ENCODE measurements at regions not wholly inside any gene's neighbourhood (a gene's known extent, or its start where the extent isn't known, plus 50 kb on each side); places are given as distances from the start of the nearest gene placed in this dataset.

DNA sequence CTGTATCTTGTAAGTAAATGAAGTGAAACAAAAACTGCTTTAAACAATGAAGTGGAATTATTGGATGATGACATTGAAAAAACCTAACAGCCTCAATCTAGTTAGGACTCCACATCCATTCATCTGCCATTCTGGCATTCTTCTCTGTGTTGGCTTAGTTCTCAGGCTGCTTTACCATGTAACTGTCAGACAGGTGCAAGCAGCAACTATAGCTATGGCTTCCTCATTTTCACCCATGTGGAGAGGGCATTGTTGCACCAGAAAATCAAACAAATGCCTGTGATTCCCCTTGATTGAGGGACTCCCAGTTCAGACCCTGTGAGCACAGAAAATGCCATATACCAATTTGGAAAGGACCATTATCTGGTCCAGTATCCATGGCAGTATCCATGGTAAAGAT lies 129.5 kb upstream of the NYAP2 start:
- Histone ChIP-seq H4K20me1 (ENCODE audit: insufficient read depth, low read length) (no peaks in the 10 kb centered on the region), H3K4me1 (ENCODE audit: insufficient read depth, low read length, severe bottlenecking) (no peaks in the 10 kb centered on the region), H2AFZ (ENCODE audit: low read length) (no peak overlapping the region), H3K79me2 (ENCODE audit: insufficient read depth, low read length) (no peaks in the 10 kb centered on the region), H3F3A (ENCODE audit: insufficient read depth, low read length) (no peaks in the 10 kb centered on the region), H3K4me3 (ENCODE audit: low read depth, low read length, poor library complexity, severe bottlenecking) (no peak overlapping the region), H3K9me2 (ENCODE audit: low read depth, low read length) (no peaks in the 10 kb centered on the region), H3K9ac (ENCODE audit: low read length) (no peak overlapping the region), H3K36me3 (ENCODE audit: insufficient read depth, low read length) (no peaks in the 10 kb centered on the region), H3K27me3 (ENCODE audit: insufficient read depth, low read length) (no peaks in the 10 kb centered on the region), H3K27ac (ENCODE audit: low read depth, low read length, poor library complexity, severe bottlenecking) (no peak overlapping the region), H3K4me2 (ENCODE audit: low read length) (no peak overlapping the region), H3K9me3 (ENCODE audit: low read length) (no peaks in the 10 kb centered on the region)
- TF ChIP-seq, protein P1, sequence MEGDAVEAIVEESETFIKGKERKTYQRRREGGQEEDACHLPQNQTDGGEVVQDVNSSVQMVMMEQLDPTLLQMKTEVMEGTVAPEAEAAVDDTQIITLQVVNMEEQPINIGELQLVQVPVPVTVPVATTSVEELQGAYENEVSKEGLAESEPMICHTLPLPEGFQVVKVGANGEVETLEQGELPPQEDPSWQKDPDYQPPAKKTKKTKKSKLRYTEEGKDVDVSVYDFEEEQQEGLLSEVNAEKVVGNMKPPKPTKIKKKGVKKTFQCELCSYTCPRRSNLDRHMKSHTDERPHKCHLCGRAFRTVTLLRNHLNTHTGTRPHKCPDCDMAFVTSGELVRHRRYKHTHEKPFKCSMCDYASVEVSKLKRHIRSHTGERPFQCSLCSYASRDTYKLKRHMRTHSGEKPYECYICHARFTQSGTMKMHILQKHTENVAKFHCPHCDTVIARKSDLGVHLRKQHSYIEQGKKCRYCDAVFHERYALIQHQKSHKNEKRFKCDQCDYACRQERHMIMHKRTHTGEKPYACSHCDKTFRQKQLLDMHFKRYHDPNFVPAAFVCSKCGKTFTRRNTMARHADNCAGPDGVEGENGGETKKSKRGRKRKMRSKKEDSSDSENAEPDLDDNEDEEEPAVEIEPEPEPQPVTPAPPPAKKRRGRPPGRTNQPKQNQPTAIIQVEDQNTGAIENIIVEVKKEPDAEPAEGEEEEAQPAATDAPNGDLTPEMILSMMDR (IDR thresholded peaks at IDR 0.05; ENCODE audit: low read length) = no peak
- no peak for TF ChIP-seq EZH2 (IDR thresholded peaks at IDR 0.05; ENCODE audit: borderline replicate concordance, low read length)

DNA sequence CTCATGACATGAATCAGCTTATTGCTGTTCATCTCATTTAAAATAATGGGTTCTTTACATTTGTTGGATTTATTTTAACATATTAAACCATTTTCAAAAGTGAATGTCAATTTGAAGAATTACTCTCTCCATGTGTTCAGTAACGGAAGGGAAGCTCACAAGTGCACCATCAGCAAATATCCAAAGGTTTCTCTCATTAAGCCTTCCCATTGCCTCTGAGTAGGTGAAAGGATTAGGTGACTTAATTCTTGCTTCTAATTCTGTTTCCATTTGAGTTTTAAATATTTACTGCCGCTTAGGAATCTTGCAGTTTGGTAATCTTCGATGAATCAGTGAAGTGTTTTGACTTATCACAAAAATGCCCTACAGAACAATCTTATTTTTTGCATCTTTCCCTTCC lies 145.1 kb upstream of the NYAP2 start:
- no peak for TF ChIP-seq EZH2 (IDR thresholded peaks at IDR 0.05; ENCODE audit: borderline replicate concordance, low read length)
- TF ChIP-seq, protein P1 (IDR thresholded peaks at IDR 0.05; ENCODE audit: low read length) = no peak

DNA sequence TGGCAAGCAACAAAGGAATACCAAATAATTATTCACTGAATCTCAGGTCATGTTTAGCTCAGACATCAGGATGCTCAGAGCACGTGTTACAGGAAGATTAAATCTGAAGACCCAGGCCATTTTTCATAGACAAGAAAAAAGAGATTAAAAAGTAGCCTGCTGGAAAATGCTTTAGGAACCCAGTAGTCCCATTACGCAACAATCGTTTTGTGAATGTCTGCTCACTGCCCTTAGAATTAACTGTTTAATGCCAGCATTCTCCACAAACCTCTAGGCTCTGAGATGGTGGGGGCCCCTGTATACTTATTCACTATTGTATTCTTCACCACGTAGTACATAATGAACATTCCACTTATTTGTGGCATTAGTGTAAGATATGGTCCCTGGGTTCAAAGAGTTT lies 154.6 kb upstream of the NYAP2 start:
- Histone ChIP-seq H3K4me2 (ENCODE audit: low read length) (no peak overlapping the region), H3K27me3 (ENCODE audit: insufficient read depth, low read length) (no peaks in the 10 kb centered on the region), H3K4me3 (ENCODE audit: low read depth, low read length, poor library complexity, severe bottlenecking) (no peak overlapping the region), H4K20me1 (ENCODE audit: insufficient read depth, low read length) (no peaks in the 10 kb centered on the region), H3K27ac (ENCODE audit: low read depth, low read length, poor library complexity, severe bottlenecking) (no peak overlapping the region), H3K9me2 (ENCODE audit: low read depth, low read length) (no peaks in the 10 kb centered on the region), H3K79me2 (ENCODE audit: insufficient read depth, low read length) (no peaks in the 10 kb centered on the region), H3F3A (ENCODE audit: insufficient read depth, low read length) (no peaks in the 10 kb centered on the region), H3K4me1 (ENCODE audit: insufficient read depth, low read length, severe bottlenecking) (no peaks in the 10 kb centered on the region), H3K9ac (ENCODE audit: low read length) (no peak overlapping the region), H3K9me3 (ENCODE audit: low read length) (no peaks in the 10 kb centered on the region), H2AFZ (ENCODE audit: low read length) (no peak overlapping the region), H3K36me3 (ENCODE audit: insufficient read depth, low read length) (no peaks in the 10 kb centered on the region)
- TF ChIP-seq, protein P1 (IDR thresholded peaks at IDR 0.05; ENCODE audit: low read length) = no peak
- no peak for TF ChIP-seq EZH2 (IDR thresholded peaks at IDR 0.05; ENCODE audit: borderline replicate concordance, low read length)

More for the DNA sequence above, 145.1 kb upstream of the NYAP2 start:
- H3K79me2 ChIP-seq (ENCODE audit: insufficient read depth, low read length) = no peaks in the 10 kb centered on the region
- no peak overlapping the region for H3K9ac ChIP-seq (ENCODE audit: low read length)
- H4K20me1 ChIP-seq (ENCODE audit: insufficient read depth, low read length) = no peaks in the 10 kb centered on the region
- no peaks in the 10 kb centered on the region for H3K27me3 ChIP-seq (ENCODE audit: insufficient read depth, low read length)
- no peaks in the 10 kb centered on the region for H3K9me2 ChIP-seq (ENCODE audit: low read depth, low read length)
- H2AFZ ChIP-seq (ENCODE audit: low read length) = no peak overlapping the region
- H3K9me3 ChIP-seq (ENCODE audit: low read length) = no peaks in the 10 kb centered on the region
- no peaks in the 10 kb centered on the region for H3F3A ChIP-seq (ENCODE audit: insufficient read depth, low read length)
- no peak overlapping the region for H3K27ac ChIP-seq (ENCODE audit: low read depth, low read length, poor library complexity, severe bottlenecking)
- no peak overlapping the region for H3K4me2 ChIP-seq (ENCODE audit: low read length)
- H3K4me3 ChIP-seq (ENCODE audit: low read depth, low read length, poor library complexity, severe bottlenecking) = no peak overlapping the region
- no peaks in the 10 kb centered on the region for H3K4me1 ChIP-seq (ENCODE audit: insufficient read depth, low read length, severe bottlenecking)
- H3K36me3 ChIP-seq (ENCODE audit: insufficient read depth, low read length) = no peaks in the 10 kb centered on the region
